Nephron (organoid): ENCODE measurements at regions not wholly inside any gene's neighbourhood (a gene's known extent, or its start where the extent isn't known, plus 50 kb on each side); places are given as distances from the start of the nearest gene placed in this dataset.

Experiments used
- H3K27ac Mint-ChIP-seq, 3 experiments: 2 replicates each; pipeline ENCODE4 v1.8.0; 2020; ENCODE audit warnings: mixed read lengths in 3 of 3, mild to moderate bottlenecking in 2 of 3, moderate library complexity in 1 of 3
- H3K27me3 Mint-ChIP-seq: 2 replicates; pipeline ENCODE4 v1.8.0; 2021; ENCODE audit warnings: low read depth, mild to moderate bottlenecking, moderate library complexity, mixed read lengths
- H3K36me3 Mint-ChIP-seq: 2 replicates; pipeline ENCODE4 v1.8.0; 2020; ENCODE audit warnings: low read depth, mixed read lengths
- H3K4me1 Mint-ChIP-seq: 2 replicates; pipeline ENCODE4 v1.8.0; 2020; ENCODE audit warnings: mixed read lengths
- H3K4me3 Mint-ChIP-seq, 3 experiments: 2 replicates each; pipeline ENCODE4 v1.8.0; 2020; ENCODE audit warnings: mild to moderate bottlenecking in 3 of 3, mixed read lengths in 3 of 3, moderate library complexity in 2 of 3
- H3K9me3 Mint-ChIP-seq: 2 replicates; pipeline ENCODE4 v1.8.0; 2020; ENCODE audit warnings: mixed read lengths
- TF ChIP-seq, protein P1 (sequence below), 3 experiments: fragments of 200-600 bp; sonication (generic); IDR thresholded peaks; one replicate each; pipeline ENCODE4 v1.5.0; 2021; ENCODE audit warnings: antibody characterized with exemption in 3 of 3; ENCODE audit not compliant: unreplicated experiment in 3 of 3

DNA sequence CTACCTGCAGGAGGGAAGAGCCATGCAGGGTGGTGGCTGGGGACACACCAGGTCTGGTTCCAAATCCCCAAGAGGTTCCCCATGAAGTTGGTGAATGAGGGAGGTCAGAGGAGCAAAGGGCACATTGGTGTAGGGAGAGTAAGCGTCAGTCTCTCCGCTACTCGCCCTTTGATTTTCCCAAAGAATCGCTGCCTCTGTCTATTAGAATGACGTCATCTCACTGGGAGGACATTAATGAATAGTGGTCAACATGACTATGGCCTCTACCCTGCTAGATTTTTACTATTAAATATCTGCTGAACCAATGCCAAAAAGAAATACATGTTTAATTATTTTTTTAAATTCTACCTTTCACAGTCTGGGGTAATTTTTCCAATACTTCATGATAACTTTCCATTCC lies 109.6 kb upstream of the SNTG2 start:
- TF ChIP-seq, protein P1, sequence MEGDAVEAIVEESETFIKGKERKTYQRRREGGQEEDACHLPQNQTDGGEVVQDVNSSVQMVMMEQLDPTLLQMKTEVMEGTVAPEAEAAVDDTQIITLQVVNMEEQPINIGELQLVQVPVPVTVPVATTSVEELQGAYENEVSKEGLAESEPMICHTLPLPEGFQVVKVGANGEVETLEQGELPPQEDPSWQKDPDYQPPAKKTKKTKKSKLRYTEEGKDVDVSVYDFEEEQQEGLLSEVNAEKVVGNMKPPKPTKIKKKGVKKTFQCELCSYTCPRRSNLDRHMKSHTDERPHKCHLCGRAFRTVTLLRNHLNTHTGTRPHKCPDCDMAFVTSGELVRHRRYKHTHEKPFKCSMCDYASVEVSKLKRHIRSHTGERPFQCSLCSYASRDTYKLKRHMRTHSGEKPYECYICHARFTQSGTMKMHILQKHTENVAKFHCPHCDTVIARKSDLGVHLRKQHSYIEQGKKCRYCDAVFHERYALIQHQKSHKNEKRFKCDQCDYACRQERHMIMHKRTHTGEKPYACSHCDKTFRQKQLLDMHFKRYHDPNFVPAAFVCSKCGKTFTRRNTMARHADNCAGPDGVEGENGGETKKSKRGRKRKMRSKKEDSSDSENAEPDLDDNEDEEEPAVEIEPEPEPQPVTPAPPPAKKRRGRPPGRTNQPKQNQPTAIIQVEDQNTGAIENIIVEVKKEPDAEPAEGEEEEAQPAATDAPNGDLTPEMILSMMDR (IDR thresholded peaks at IDR 0.05; ENCODE audit: unreplicated experiment in 3 of 3) = no peak
- peaks cover 2% of the 10 kb centered on the region for H3K9me3 Mint-ChIP-seq
- H3K27ac Mint-ChIP-seq = no peak overlapping the region
- H3K36me3 Mint-ChIP-seq = no peaks in the 10 kb centered on the region
- no peak overlapping the region for H3K4me3 Mint-ChIP-seq
- peaks cover 11% of the 10 kb centered on the region for H3K27me3 Mint-ChIP-seq
- no peaks in the 10 kb centered on the region for H3K4me1 Mint-ChIP-seq

GRCh38 chr2:834233-834632 lies 116.4 kb upstream of the SNTG2 start:
- H3K27me3 Mint-ChIP-seq = peaks cover 4% of the 10 kb centered on the region
- no peaks in the 10 kb centered on the region for H3K36me3 Mint-ChIP-seq
- peaks cover 2% of the 10 kb centered on the region for H3K9me3 Mint-ChIP-seq
- H3K4me1 Mint-ChIP-seq = peaks cover 28% of the 10 kb centered on the region
- TF ChIP-seq, protein P1 (IDR thresholded peaks at IDR 0.05; ENCODE audit: unreplicated experiment in 3 of 3) = no peak
- H3K27ac Mint-ChIP-seq = no peak overlapping the region
- H3K4me3 Mint-ChIP-seq = no peak overlapping the region

GRCh38 chr2:833180-833579 lies 117.5 kb upstream of the SNTG2 start:
- Mint-ChIP-seq H3K27ac (no peak overlapping the region), H3K4me3 (no peak overlapping the region), H3K27me3 (peaks cover 4% of the 10 kb centered on the region), H3K36me3 (no peaks in the 10 kb centered on the region), H3K4me1 (peaks cover 28% of the 10 kb centered on the region), H3K9me3 (no peaks in the 10 kb centered on the region)
- TF ChIP-seq, protein P1 (IDR thresholded peaks at IDR 0.05; ENCODE audit: unreplicated experiment in 3 of 3) = no peak

DNA sequence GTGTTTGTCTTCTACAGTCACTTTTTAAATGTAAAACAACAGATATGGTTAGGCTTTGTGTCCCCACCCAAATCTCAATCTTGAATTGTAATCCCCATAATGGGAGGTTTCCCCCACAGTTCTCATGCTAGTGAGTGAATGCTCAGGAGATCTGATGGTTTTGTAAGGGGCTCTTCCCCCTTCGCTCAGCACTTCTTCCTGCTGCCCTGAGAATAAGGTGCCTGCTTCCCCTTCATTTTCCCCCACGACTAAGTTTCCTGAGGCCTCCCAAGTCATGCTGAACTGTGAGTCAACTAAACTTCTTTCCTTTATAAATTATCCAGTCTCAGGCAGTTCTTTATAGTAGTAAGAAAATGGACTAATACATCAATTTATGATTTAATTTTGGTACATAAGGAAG lies 118.0 kb upstream of the SNTG2 start:
- TF ChIP-seq, protein P1 (IDR thresholded peaks at IDR 0.05; ENCODE audit: unreplicated experiment in 3 of 3) = no peak
- Mint-ChIP-seq H3K36me3 (no peaks in the 10 kb centered on the region), H3K4me3 (no peak overlapping the region), H3K27me3 (peaks cover 4% of the 10 kb centered on the region), H3K27ac (no peak overlapping the region), H3K4me1 (peaks cover 28% of the 10 kb centered on the region), H3K9me3 (no peaks in the 10 kb centered on the region)

DNA sequence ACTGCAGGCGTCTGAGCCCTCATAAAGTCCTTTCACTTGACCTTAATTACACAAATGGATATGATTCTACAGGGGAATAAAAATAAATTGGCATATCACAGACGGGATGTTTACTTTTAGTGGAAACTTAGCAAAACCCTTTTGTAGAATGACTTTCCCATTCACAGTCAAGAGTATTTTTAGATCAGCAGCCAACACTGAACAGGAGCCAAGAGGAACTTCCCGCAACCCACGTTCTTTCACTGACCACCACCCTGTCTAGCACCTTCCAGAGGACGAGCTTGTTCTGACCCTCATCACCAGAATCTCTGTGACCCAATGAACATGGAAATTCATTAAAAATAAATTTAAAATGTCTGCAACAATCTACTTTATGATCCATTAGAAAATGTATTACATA lies 119.0 kb upstream of the SNTG2 start:
- H3K4me3 Mint-ChIP-seq = no peak overlapping the region

GRCh38 chr2:831225-831536 lies 119.5 kb upstream of the SNTG2 start:
- Mint-ChIP-seq H3K4me1 (peaks cover 28% of the 10 kb centered on the region), H3K36me3 (no peaks in the 10 kb centered on the region), H3K4me3 (no peak overlapping the region), H3K9me3 (no peaks in the 10 kb centered on the region), H3K27ac (peak overlapping the region in 1 of 3 experiments; percentile 46), H3K27me3 (peaks cover 4% of the 10 kb centered on the region)
- TF ChIP-seq, protein P1 (IDR thresholded peaks at IDR 0.05; ENCODE audit: unreplicated experiment in 3 of 3) = no peak

More for the DNA sequence above, 119.0 kb upstream of the SNTG2 start:
- Mint-ChIP-seq H3K36me3 (no peaks in the 10 kb centered on the region), H3K9me3 (no peaks in the 10 kb centered on the region), H3K4me1 (peaks cover 28% of the 10 kb centered on the region), H3K27ac (peak overlapping the region in 1 of 3 experiments; percentile 46), H3K27me3 (peaks cover 4% of the 10 kb centered on the region)
- TF ChIP-seq, protein P1 (IDR thresholded peaks at IDR 0.05; ENCODE audit: unreplicated experiment in 3 of 3) = no peak
